D341Med (cell line): ENCODE measurements at regions not wholly inside any gene's neighbourhood (a gene's known extent, or its start where the extent isn't known, plus 50 kb on each side); places are given as distances from the start of the nearest gene placed in this dataset.

ENCODE experiments used
- DNase-seq: peaks from one replicate; pipeline ENCODE4 v3.0.0; 2012; ENCODE audit warnings: low spot score

GRCh38 chr13:56216221-56216620 is 924.5 kb upstream of the PRR20A start:
- DNase-seq, result no peak

- DNase-seq, result no peak
Observed at GRCh38 chr13:56247692-56248091, 893.0 kb upstream of the PRR20A start.

GRCh38 chr13:56271686-56272085 is 869.0 kb upstream of the PRR20A start:
- DNase-seq, result no peak

- no peak for DNase-seq
Observed at GRCh38 chr13:56283262-56283828, 857.4 kb upstream of the PRR20A start.

GRCh38 chr13:56299650-56300049 is 841.1 kb upstream of the PRR20A start:
- no peak for DNase-seq

GRCh38 chr13:56314765-56315164 is 826.0 kb upstream of the PRR20A start:
- no peak for DNase-seq

GRCh38 chr13:56317841-56318240 is 822.9 kb upstream of the PRR20A start:
- DNase-seq, result no peak

GRCh38 chr13:56332671-56333070 is 808.0 kb upstream of the PRR20A start:
- no peak for DNase-seq

GRCh38 chr13:56335775-56336174 is 804.9 kb upstream of the PRR20A start:
- no peak for DNase-seq

- DNase-seq, result no peak
Observed at GRCh38 chr13:56338421-56338820, 802.3 kb upstream of the PRR20A start.

GRCh38 chr13:56347014-56347413 is 793.7 kb upstream of the PRR20A start:
- DNase-seq, result no peak

- DNase-seq, result no peak
Observed at GRCh38 chr13:56349866-56350265, 790.9 kb upstream of the PRR20A start.

GRCh38 chr13:56351041-56351440 is 789.7 kb upstream of the PRR20A start:
- peak; percentile 18 for DNase-seq

- DNase-seq, result no peak
Observed at GRCh38 chr13:56352361-56352760, 788.4 kb upstream of the PRR20A start.

GRCh38 chr13:56352901-56353300 is 787.8 kb upstream of the PRR20A start:
- DNase-seq, result no peak

GRCh38 chr13:56356690-56357089 is 784.0 kb upstream of the PRR20A start:
- DNase-seq, result no peak

- DNase-seq, result no peak
Observed at GRCh38 chr13:56378566-56378965, 762.2 kb upstream of the PRR20A start.

- no peak for DNase-seq
Observed at GRCh38 chr13:56393549-56393948, 747.2 kb upstream of the PRR20A start.

- no peak for DNase-seq
Observed at GRCh38 chr13:56396318-56396717, 744.4 kb upstream of the PRR20A start.

- DNase-seq, result no peak
Observed at GRCh38 chr13:56400774-56401173, 739.9 kb upstream of the PRR20A start.

GRCh38 chr13:56412856-56413255 is 727.9 kb upstream of the PRR20A start:
- no peak for DNase-seq

- DNase-seq, result no peak
Observed at GRCh38 chr13:56424246-56424645, 716.5 kb upstream of the PRR20A start.

- no peak for DNase-seq
Observed at GRCh38 chr13:56457535-56458190, 683.1 kb upstream of the PRR20A start.

GRCh38 chr13:56459286-56459685 is 681.4 kb upstream of the PRR20A start:
- DNase-seq, result no peak
